ENCODE measurements at regions not wholly inside any gene's neighbourhood (a gene's known extent, or its start where the extent isn't known, plus 50 kb on each side); places are given as distances from the start of the nearest gene placed in this dataset.

DNA sequence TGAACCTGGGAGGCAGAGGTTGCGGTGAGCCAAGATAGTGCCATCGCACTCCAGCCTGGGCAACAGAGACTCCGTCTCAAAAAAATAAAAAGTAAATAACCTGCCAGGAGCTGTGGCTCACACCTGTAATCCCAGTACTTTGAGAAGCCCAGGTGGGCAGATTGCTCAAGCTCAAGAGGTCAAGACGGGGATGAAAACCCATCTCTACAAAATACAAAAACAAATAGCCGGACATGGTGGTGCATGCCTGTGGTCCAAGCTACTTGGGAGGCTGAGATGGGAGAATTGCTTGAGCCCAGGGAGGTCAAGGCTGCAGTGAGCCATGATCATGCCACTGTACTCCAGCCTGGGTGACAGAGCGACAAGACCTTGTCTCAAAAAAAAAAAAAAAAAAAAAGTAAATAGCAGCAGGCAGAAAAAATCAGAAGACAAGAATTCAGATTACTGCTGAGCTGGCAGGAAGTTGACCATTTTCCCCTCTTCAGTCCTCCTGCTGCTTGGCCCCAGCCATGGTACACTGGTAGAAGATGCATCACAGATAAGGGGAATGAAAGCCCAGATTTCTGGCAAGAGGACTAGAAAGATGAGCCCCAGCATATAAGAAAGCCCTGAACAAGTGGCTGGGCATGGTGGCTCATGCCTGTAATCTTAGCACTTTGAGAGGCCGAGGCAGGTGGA, 97.6 kb downstream of the TOMM20 start:
- peaks cover 0 to 10% (median 3%) of the 10 kb centered on the region in 4 donors for H3K4me1 ChIP-seq
- intact Hi-C loops (cut with DNase I; ENCODE audit: low total_unique reads), result no loop called here
- 85 to 100% methylated on average over 4 to 7 of the region's 7 CpGs for WGBS, 2 donors (ENCODE audit: low coverage in 1 of 2)
- no peak overlapping the region for H3K27ac ChIP-seq
- no peaks in the 10 kb centered on the region for H3K27me3 ChIP-seq
- no peak overlapping the region for H3K4me3 ChIP-seq
- in situ Hi-C loops (cut with MboI; ENCODE audit: low pct_ligation_motif_present in 1 of 4, low pct_unique_long_range_greater_than_20kb in 1 of 4, low sequenced_read_pairs in 3 of 4), result no loop called here
- TF ChIP-seq, protein P1, sequence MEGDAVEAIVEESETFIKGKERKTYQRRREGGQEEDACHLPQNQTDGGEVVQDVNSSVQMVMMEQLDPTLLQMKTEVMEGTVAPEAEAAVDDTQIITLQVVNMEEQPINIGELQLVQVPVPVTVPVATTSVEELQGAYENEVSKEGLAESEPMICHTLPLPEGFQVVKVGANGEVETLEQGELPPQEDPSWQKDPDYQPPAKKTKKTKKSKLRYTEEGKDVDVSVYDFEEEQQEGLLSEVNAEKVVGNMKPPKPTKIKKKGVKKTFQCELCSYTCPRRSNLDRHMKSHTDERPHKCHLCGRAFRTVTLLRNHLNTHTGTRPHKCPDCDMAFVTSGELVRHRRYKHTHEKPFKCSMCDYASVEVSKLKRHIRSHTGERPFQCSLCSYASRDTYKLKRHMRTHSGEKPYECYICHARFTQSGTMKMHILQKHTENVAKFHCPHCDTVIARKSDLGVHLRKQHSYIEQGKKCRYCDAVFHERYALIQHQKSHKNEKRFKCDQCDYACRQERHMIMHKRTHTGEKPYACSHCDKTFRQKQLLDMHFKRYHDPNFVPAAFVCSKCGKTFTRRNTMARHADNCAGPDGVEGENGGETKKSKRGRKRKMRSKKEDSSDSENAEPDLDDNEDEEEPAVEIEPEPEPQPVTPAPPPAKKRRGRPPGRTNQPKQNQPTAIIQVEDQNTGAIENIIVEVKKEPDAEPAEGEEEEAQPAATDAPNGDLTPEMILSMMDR (IDR thresholded peaks at IDR 0.05), result no peak
- TF ChIP-seq POLR2A (IDR thresholded peaks at IDR 0.05) (no peak), POLR2AphosphoS5 (IDR thresholded peaks at IDR 0.05) (no peak), EP300 (IDR thresholded peaks at IDR 0.05; ENCODE audit: low read depth) (no peak)
- no peaks in the 10 kb centered on the region for H3K36me3 ChIP-seq
- H3K9me3 ChIP-seq, result no peaks in the 10 kb centered on the region
- no peak for DNase-seq

DNA sequence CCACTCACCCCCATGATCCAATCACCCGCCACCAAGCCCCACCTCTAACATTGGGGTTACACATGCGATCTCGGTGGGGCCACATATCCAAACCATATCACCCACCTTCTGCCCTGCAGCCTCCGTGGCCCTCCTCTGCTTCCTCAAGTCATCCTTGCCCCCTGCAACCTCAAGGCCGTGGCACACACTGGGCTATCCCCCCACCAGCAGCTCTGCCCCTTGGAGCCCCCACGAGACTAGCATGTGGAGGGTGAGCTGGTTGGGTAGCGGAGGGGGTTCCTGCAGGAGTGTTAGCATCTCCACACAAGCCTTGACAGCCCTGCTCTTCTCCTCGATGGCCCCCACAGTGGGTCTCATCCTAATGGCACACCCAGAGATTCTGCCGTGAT, 100.8 kb downstream of the TOMM20 start:
- H3K4me3 ChIP-seq, result no peak overlapping the region
- no peak for TF ChIP-seq POLR2AphosphoS5 (IDR thresholded peaks at IDR 0.05)
- no peak for TF ChIP-seq POLR2A (IDR thresholded peaks at IDR 0.05)
- TF ChIP-seq, protein P1 (IDR thresholded peaks at IDR 0.05), result no peak
- no peak for TF ChIP-seq EP300 (IDR thresholded peaks at IDR 0.05; ENCODE audit: low read depth)
- WGBS, 2 donors (ENCODE audit: low coverage in 1 of 2), result 98% methylated on average over 9 of the region's 9 CpGs; no CpG with 5 or more reads in 1 of the 2 donors
- peaks cover 0 to 5% (median under 1%) of the 10 kb centered on the region in 4 donors for H3K4me1 ChIP-seq
- intact Hi-C loops (cut with DNase I; ENCODE audit: low total_unique reads), result no loop called here
- H3K36me3 ChIP-seq, result no peaks in the 10 kb centered on the region
- no peak for DNase-seq
- no peaks in the 10 kb centered on the region for H3K9me3 ChIP-seq
- in situ Hi-C loops (cut with MboI; ENCODE audit: low pct_ligation_motif_present in 1 of 4, low pct_unique_long_range_greater_than_20kb in 1 of 4, low sequenced_read_pairs in 3 of 4), result no loop called here
- no peaks in the 10 kb centered on the region for H3K27me3 ChIP-seq
- H3K27ac ChIP-seq, result no peak overlapping the region

DNA sequence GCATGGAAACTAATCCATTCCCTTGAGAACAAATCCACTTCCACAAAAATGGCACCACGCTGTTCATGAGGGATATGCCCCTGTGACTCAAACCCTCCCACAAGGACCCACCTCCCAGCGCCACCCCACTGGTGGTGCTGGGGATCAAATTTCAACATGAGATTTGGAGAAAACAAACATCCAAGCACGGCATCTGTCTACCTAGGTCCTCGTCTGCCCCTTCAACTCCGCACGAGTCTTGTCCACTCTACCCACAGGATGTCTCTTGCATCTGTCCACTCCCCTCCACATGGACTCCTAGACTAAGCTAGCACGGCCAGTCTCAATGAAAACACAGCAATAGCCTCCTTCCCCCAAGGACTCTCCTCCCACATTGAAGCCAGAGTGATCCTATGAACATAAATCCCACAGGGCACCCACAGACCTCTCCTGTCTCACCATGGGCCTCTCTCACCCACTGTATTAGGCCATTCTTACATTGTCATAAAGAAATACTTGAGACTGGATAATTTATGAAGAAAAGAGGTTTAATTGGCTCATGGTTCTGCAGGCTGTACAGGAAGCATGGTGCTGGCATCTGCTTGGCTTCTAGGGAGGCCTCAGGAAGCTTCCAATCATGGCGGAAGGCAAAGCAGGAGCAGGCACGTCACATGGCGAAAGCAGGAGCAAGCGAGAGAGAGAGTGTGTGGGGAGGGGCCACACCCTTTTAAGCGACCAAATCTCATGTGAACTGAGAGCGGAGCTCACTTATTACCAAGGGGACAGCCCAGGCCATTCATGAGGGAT, 101.4 kb downstream of the TOMM20 start:
- WGBS, 2 donors (ENCODE audit: low coverage in 1 of 2), result 95 to 100% methylated on average over 6 to 13 of the region's 13 CpGs

DNA sequence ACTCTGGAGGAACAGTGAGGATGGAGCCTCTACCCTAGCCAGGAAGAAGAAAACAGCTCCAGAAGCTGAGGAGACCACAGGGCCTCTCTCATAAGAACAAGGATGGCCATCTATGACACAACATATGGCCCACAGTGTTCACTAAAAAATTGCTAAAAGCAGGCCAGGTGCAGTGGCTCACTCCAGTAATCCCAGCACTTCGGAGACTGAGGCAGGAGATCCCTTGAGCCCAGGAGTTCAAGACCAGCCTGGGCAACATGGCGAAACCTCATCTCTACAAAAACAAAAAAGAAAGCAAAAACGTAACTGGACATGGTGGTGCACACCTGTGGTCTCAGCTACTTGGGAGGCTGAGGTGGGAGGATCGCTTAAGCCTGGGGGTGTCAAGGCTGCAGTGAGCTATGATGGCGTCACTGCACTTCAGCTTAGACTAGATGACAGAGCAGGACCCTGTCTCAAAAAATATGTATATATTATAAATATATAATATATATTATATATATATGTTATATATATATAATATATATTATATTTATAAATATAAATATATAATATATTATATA, 103.1 kb downstream of the TOMM20 start:
- Histone ChIP-seq H3K9me3 (no peaks in the 10 kb centered on the region), H3K4me3 (no peak overlapping the region), H3K36me3 (no peaks in the 10 kb centered on the region), H3K27ac (no peak overlapping the region), H3K27me3 (no peaks in the 10 kb centered on the region), H3K4me1 (peaks cover 4 to 22% (median 19%) of the 10 kb centered on the region in 4 donors)
- intact Hi-C loops (cut with DNase I; ENCODE audit: low total_unique reads) (no loop called here), in situ Hi-C loops (cut with MboI; ENCODE audit: low pct_ligation_motif_present in 1 of 4, low pct_unique_long_range_greater_than_20kb in 1 of 4, low sequenced_read_pairs in 3 of 4) (no loop called here)
- no peak for TF ChIP-seq POLR2AphosphoS5 (IDR thresholded peaks at IDR 0.05)
- no peak for DNase-seq
- 97 to 100% methylated on average over 2 to 5 of the region's 5 CpGs for whole genome bisulfite sequencing, 2 donors (ENCODE audit: low coverage in 1 of 2)

More for the DNA sequence above, 101.4 kb downstream of the TOMM20 start:
- no peaks in the 10 kb centered on the region for H3K9me3 ChIP-seq
- TF ChIP-seq POLR2AphosphoS5 (IDR thresholded peaks at IDR 0.05) (no peak), EP300 (IDR thresholded peaks at IDR 0.05; ENCODE audit: low read depth) (no peak), POLR2A (IDR thresholded peaks at IDR 0.05) (no peak)
- TF ChIP-seq, protein P1 (IDR thresholded peaks at IDR 0.05), result no peak
- no peak for DNase-seq
- H3K4me3 ChIP-seq, result no peak overlapping the region
- no peaks in the 10 kb centered on the region for H3K27me3 ChIP-seq
- H3K4me1 ChIP-seq, result peaks cover 1 to 11% (median 6%) of the 10 kb centered on the region in 4 donors
- intact Hi-C loops (cut with DNase I; ENCODE audit: low total_unique reads) (no loop called here), in situ Hi-C loops (cut with MboI; ENCODE audit: low pct_ligation_motif_present in 1 of 4, low pct_unique_long_range_greater_than_20kb in 1 of 4, low sequenced_read_pairs in 3 of 4) (no loop called here)
- H3K36me3 ChIP-seq, result no peaks in the 10 kb centered on the region
- no peak overlapping the region for H3K27ac ChIP-seq

All from transverse colon (tissue), 4 donors.